ENCODE measurements at regions not wholly inside any gene's neighbourhood (a gene's known extent, or its start where the extent isn't known, plus 50 kb on each side); places are given as distances from the start of the nearest gene placed in this dataset.

- Mint-ChIP-seq H3K27ac (ENCODE audit: unreplicated experiment) (no peak overlapping the region), H3K4me3 (ENCODE audit: unreplicated experiment) (no peak overlapping the region), H3K27me3 (ENCODE audit: insufficient read depth, unreplicated experiment) (peaks cover 9% of the 10 kb centered on the region), H3K36me3 (ENCODE audit: insufficient read depth, unreplicated experiment) (no peaks in the 10 kb centered on the region), H3K9me3 (ENCODE audit: unreplicated experiment) (no peaks in the 10 kb centered on the region), H3K4me1 (ENCODE audit: low read depth, unreplicated experiment) (no peaks in the 10 kb centered on the region)
- no TSS peak for BruUV-seq (replicated peaks)
- TF ChIP-seq, protein P1, sequence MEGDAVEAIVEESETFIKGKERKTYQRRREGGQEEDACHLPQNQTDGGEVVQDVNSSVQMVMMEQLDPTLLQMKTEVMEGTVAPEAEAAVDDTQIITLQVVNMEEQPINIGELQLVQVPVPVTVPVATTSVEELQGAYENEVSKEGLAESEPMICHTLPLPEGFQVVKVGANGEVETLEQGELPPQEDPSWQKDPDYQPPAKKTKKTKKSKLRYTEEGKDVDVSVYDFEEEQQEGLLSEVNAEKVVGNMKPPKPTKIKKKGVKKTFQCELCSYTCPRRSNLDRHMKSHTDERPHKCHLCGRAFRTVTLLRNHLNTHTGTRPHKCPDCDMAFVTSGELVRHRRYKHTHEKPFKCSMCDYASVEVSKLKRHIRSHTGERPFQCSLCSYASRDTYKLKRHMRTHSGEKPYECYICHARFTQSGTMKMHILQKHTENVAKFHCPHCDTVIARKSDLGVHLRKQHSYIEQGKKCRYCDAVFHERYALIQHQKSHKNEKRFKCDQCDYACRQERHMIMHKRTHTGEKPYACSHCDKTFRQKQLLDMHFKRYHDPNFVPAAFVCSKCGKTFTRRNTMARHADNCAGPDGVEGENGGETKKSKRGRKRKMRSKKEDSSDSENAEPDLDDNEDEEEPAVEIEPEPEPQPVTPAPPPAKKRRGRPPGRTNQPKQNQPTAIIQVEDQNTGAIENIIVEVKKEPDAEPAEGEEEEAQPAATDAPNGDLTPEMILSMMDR (IDR thresholded peaks at IDR 0.05; ENCODE audit: insufficient read depth in 1 of 2, low read depth in 1 of 2, low read length in 1 of 2, severe bottlenecking in 1 of 2, unreplicated experiment in 1 of 2): no peak
- Histone ChIP-seq H3K4me3 (ENCODE audit: low read depth, low read length) (no peak overlapping the region), H3K4me1 (no peaks in the 10 kb centered on the region), H3K36me3 (ENCODE audit: control insufficient read depth, insufficient read depth, low read length) (no peaks in the 10 kb centered on the region), H3K9me3 (no peaks in the 10 kb centered on the region), H3K27me3 (replicated peaks; ENCODE audit: control insufficient read depth, insufficient read depth, low read length) (no peaks in the 10 kb centered on the region)
- CTCF ChIA-PET: no interaction called here
- DNase-seq: no peak
- POLR2A ChIA-PET: no interaction called here
- intact Hi-C loops (cut with micrococcal nuclease; ENCODE audit: unreplicated experiment): no loop called here
These were observed 104.4 kb downstream of the SEC23IP start for GRCh38 chr10:119996944-119997343.

DNA sequence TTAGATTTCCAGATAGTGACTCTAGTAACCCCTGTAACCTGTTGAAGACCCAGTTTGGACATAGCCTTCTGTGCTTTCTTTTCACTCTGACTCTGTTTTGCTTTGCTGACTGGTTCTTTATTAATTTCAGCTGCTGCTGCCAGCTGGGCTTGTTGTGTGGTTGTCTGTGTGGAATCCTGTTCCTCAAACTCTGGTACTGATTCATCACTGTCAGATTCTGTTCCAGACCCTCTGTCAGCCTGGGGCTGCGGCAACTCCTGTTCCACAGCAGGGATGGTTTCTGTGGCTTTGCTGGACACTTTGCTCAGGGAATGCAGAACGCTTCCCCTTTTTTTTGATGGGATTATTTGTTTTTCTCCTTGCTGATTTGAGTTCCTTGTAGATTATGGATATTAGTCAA lies 104.9 kb downstream of the SEC23IP start:
- Mint-ChIP-seq H3K4me3 (ENCODE audit: unreplicated experiment) (no peak overlapping the region), H3K27me3 (ENCODE audit: insufficient read depth, unreplicated experiment) (peaks cover 9% of the 10 kb centered on the region), H3K36me3 (ENCODE audit: insufficient read depth, unreplicated experiment) (no peaks in the 10 kb centered on the region), H3K27ac (ENCODE audit: unreplicated experiment) (no peak overlapping the region), H3K4me1 (ENCODE audit: low read depth, unreplicated experiment) (no peaks in the 10 kb centered on the region), H3K9me3 (ENCODE audit: unreplicated experiment) (no peaks in the 10 kb centered on the region)
- intact Hi-C loops (cut with micrococcal nuclease; ENCODE audit: unreplicated experiment): no loop called here
- H3K36me3 ChIP-seq (ENCODE audit: control insufficient read depth, insufficient read depth, low read length): no peaks in the 10 kb centered on the region
- no peaks in the 10 kb centered on the region for H3K4me1 ChIP-seq
- H3K4me3 ChIP-seq (ENCODE audit: low read depth, low read length): no peak overlapping the region
- ChIA-PET CTCF (no interaction called here), POLR2A (no interaction called here)
- no TSS peak for BruUV-seq (replicated peaks)
- H3K27me3 ChIP-seq (replicated peaks; ENCODE audit: control insufficient read depth, insufficient read depth, low read length): no peaks in the 10 kb centered on the region
- no peaks in the 10 kb centered on the region for H3K9me3 ChIP-seq
- DNase-seq: no peak
- TF ChIP-seq, protein P1 (IDR thresholded peaks at IDR 0.05; ENCODE audit: insufficient read depth in 1 of 2, low read depth in 1 of 2, low read length in 1 of 2, severe bottlenecking in 1 of 2, unreplicated experiment in 1 of 2): no peak

DNA sequence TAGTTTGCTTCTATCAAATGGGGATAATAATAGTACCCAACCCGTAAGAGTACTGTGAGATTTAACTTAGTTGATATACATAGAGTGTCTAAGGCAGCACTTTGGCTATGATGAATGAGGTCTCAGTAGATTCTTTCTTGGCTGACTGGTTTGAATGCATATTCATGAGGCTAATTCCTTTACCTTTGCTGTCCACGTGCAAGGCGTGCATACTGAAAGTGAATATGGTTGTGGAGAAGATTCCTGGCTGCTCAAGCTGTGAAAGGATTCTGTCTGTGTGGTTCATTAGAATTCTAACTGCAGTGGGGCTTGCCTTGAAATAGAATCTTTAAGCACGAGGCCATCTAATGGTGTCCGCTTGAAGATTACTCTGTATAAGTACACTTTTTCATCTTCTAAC lies 110.3 kb downstream of the SEC23IP start:
- H3K27me3 ChIP-seq (replicated peaks; ENCODE audit: control insufficient read depth, insufficient read depth, low read length): no peaks in the 10 kb centered on the region
- no peak overlapping the region for H3K27ac Mint-ChIP-seq (ENCODE audit: unreplicated experiment)
- DNase-seq: no peak
- ChIA-PET CTCF (no interaction called here), POLR2A (no interaction called here)
- H3K4me1 Mint-ChIP-seq (ENCODE audit: low read depth, unreplicated experiment): peaks cover 7% of the 10 kb centered on the region
- H3K9me3 Mint-ChIP-seq (ENCODE audit: unreplicated experiment): no peaks in the 10 kb centered on the region
- no peak overlapping the region for H3K4me3 ChIP-seq (ENCODE audit: low read depth, low read length)
- no peaks in the 10 kb centered on the region for H3K9me3 ChIP-seq
- BruUV-seq (replicated peaks): no TSS peak
- H3K36me3 Mint-ChIP-seq (ENCODE audit: insufficient read depth, unreplicated experiment): no peaks in the 10 kb centered on the region
- TF ChIP-seq, protein P1 (IDR thresholded peaks at IDR 0.05; ENCODE audit: insufficient read depth in 1 of 2, low read depth in 1 of 2, low read length in 1 of 2, severe bottlenecking in 1 of 2, unreplicated experiment in 1 of 2): no peak
- intact Hi-C loops (cut with micrococcal nuclease; ENCODE audit: unreplicated experiment): no loop called here
- H3K4me1 ChIP-seq: no peaks in the 10 kb centered on the region
- peaks cover 10% of the 10 kb centered on the region for H3K27me3 Mint-ChIP-seq (ENCODE audit: insufficient read depth, unreplicated experiment)
- no peak overlapping the region for H3K4me3 Mint-ChIP-seq (ENCODE audit: unreplicated experiment)
- H3K36me3 ChIP-seq (ENCODE audit: control insufficient read depth, insufficient read depth, low read length): no peaks in the 10 kb centered on the region

Measured in Caco-2 (cell line).